ENCODE measurements at regions not wholly inside any gene's neighbourhood (a gene's known extent, or its start where the extent isn't known, plus 50 kb on each side); places are given as distances from the start of the nearest gene placed in this dataset.
"Not testable (repeated sequence)": the region's sequence is repeated elsewhere in the genome, so short reads cannot be mapped to it uniquely, and the experiment has no call there.

DNA sequence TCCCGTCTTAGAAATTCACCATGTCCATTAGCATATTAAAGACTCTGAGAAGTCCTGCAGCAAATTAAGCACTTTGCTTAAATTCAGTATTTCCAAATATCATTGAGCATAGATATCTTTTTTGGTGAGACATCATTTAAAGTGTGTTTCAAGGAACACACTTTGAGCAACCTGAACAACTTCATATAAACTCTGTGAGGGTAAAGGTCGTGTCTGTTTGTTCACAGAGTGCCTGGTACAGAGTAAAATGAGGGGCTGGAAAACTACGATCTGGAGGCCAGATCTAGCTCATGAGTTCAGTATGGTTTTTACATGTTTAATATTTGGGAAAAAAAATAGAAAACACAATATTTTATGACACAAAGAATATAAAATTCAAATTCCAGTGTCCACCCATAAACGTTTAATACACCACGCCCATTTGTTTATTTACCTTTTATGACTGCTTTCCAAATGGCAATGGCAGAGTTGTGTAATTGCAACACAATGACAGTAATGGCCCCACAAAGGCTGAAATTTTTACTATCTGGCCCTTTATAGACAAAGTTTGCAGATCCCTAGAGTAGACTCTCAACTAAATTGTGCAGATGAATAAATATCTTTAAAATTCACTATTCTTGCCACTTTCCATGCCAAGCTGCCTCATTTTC lies 67.4 kb downstream of the SNTN start:
- no peak overlapping the region for H3K27ac Mint-ChIP-seq
- H3F3A ChIP-seq (replicated peaks; ENCODE audit: low read depth): no peaks in the 10 kb centered on the region
- TF ChIP-seq POLR2AphosphoS5 (IDR thresholded peaks at IDR 0.05; ENCODE audit: low read depth) (no peak), EZH2phosphoT487 (IDR thresholded peaks at IDR 0.05; ENCODE audit: unreplicated experiment) (no peak), NANOG (IDR thresholded peaks at IDR 0.05; ENCODE audit: borderline replicate concordance) (no peak), EZH2 (IDR thresholded peaks at IDR 0.05; ENCODE audit: low read depth, unreplicated experiment) (no peak), JUNB (IDR thresholded peaks at IDR 0.05; ENCODE audit: unreplicated experiment) (no peak), CREB1 (CRISPR knock-in tag; IDR thresholded peaks at IDR 0.05; ENCODE audit: low read depth) (no peak)
- TF ChIP-seq, protein P1, sequence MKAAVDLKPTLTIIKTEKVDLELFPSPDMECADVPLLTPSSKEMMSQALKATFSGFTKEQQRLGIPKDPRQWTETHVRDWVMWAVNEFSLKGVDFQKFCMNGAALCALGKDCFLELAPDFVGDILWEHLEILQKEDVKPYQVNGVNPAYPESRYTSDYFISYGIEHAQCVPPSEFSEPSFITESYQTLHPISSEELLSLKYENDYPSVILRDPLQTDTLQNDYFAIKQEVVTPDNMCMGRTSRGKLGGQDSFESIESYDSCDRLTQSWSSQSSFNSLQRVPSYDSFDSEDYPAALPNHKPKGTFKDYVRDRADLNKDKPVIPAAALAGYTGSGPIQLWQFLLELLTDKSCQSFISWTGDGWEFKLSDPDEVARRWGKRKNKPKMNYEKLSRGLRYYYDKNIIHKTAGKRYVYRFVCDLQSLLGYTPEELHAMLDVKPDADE (IDR thresholded peaks at IDR 0.05): no peak
- TF ChIP-seq, protein P2, sequence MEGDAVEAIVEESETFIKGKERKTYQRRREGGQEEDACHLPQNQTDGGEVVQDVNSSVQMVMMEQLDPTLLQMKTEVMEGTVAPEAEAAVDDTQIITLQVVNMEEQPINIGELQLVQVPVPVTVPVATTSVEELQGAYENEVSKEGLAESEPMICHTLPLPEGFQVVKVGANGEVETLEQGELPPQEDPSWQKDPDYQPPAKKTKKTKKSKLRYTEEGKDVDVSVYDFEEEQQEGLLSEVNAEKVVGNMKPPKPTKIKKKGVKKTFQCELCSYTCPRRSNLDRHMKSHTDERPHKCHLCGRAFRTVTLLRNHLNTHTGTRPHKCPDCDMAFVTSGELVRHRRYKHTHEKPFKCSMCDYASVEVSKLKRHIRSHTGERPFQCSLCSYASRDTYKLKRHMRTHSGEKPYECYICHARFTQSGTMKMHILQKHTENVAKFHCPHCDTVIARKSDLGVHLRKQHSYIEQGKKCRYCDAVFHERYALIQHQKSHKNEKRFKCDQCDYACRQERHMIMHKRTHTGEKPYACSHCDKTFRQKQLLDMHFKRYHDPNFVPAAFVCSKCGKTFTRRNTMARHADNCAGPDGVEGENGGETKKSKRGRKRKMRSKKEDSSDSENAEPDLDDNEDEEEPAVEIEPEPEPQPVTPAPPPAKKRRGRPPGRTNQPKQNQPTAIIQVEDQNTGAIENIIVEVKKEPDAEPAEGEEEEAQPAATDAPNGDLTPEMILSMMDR (conservative IDR thresholded peaks at IDR 0.05; ENCODE audit: low read depth in 2 of 2): no peak
- TF ChIP-seq, protein P3, sequence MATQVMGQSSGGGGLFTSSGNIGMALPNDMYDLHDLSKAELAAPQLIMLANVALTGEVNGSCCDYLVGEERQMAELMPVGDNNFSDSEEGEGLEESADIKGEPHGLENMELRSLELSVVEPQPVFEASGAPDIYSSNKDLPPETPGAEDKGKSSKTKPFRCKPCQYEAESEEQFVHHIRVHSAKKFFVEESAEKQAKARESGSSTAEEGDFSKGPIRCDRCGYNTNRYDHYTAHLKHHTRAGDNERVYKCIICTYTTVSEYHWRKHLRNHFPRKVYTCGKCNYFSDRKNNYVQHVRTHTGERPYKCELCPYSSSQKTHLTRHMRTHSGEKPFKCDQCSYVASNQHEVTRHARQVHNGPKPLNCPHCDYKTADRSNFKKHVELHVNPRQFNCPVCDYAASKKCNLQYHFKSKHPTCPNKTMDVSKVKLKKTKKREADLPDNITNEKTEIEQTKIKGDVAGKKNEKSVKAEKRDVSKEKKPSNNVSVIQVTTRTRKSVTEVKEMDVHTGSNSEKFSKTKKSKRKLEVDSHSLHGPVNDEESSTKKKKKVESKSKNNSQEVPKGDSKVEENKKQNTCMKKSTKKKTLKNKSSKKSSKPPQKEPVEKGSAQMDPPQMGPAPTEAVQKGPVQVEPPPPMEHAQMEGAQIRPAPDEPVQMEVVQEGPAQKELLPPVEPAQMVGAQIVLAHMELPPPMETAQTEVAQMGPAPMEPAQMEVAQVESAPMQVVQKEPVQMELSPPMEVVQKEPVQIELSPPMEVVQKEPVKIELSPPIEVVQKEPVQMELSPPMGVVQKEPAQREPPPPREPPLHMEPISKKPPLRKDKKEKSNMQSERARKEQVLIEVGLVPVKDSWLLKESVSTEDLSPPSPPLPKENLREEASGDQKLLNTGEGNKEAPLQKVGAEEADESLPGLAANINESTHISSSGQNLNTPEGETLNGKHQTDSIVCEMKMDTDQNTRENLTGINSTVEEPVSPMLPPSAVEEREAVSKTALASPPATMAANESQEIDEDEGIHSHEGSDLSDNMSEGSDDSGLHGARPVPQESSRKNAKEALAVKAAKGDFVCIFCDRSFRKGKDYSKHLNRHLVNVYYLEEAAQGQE (IDR thresholded peaks at IDR 0.05; ENCODE audit: unreplicated experiment): no peak
- H3K27ac ChIP-seq (ENCODE audit: low read depth): no peak overlapping the region
- no peaks in the 10 kb centered on the region for H3K27me3 Mint-ChIP-seq (ENCODE audit: insufficient read depth, low read depth, poor library complexity)
- no peaks in the 10 kb centered on the region for H3K36me3 Mint-ChIP-seq (ENCODE audit: low read depth)
- H3K4me1 ChIP-seq (ENCODE audit: insufficient read depth): peaks cover 4% of the 10 kb centered on the region; the same call in 1 of the 2 replicates
- peaks cover 11% of the 10 kb centered on the region for H3K9me3 Mint-ChIP-seq
- no peaks in the 10 kb centered on the region for H4K20me1 ChIP-seq (replicated peaks; ENCODE audit: insufficient read depth)
- ATAC-seq (no peak), DNase-seq (ENCODE audit: low spot score) (no peak)
- H3K36me3 ChIP-seq (ENCODE audit: insufficient read depth): no peaks in the 10 kb centered on the region
- no peak overlapping the region for H3K4me2 ChIP-seq
- H3K4me1 Mint-ChIP-seq: peaks cover 9% of the 10 kb centered on the region; the same call in 2 of the 3 replicates
- no peaks in the 10 kb centered on the region for H3K79me2 ChIP-seq (replicated peaks; ENCODE audit: insufficient read depth)
- H3K4me3 Mint-ChIP-seq: no peak overlapping the region
- no peak overlapping the region for H3K4me3 ChIP-seq
- H3K9me2 ChIP-seq (ENCODE audit: insufficient read depth): peaks cover 16% of the 10 kb centered on the region
- H2AFZ ChIP-seq: no peak overlapping the region
- H3K27me3 ChIP-seq (ENCODE audit: insufficient read depth): no peaks in the 10 kb centered on the region

DNA sequence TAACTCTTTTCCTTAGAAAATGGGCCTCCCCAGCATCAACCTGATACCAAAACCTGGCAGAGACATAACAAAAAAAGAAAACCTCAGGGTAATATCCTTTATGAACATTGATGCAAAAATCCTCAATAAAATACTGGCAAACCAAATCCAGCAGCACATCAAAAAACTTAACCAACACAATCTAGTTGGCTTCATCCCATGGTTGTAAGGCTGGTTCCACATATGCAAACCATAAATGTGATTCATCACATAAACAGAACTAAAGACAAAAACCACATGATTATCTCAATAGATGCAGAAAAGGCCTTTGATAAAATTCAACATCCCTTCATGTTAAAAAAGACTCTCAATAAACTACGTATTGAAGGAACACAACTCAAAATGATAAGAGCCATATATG lies 68.5 kb downstream of the SNTN start:
- not testable (repeated sequence) for H3K36me3 Mint-ChIP-seq (ENCODE audit: low read depth); H4K20me1 ChIP-seq (replicated peaks; ENCODE audit: insufficient read depth); H3K27ac Mint-ChIP-seq; H3K27ac ChIP-seq (ENCODE audit: low read depth); H3F3A ChIP-seq (replicated peaks; ENCODE audit: low read depth); H3K4me3 ChIP-seq; H2AFZ ChIP-seq; H3K79me2 ChIP-seq (replicated peaks; ENCODE audit: insufficient read depth); H3K27me3 ChIP-seq (ENCODE audit: insufficient read depth); H3K4me3 Mint-ChIP-seq; H3K4me2 ChIP-seq; ATAC-seq; H3K27me3 Mint-ChIP-seq (ENCODE audit: insufficient read depth, low read depth, poor library complexity); H3K4me1 ChIP-seq (ENCODE audit: insufficient read depth); DNase-seq (ENCODE audit: low spot score); H3K36me3 ChIP-seq (ENCODE audit: insufficient read depth)
- peaks cover 16% of the 10 kb centered on the region for H3K4me1 Mint-ChIP-seq
- H3K9me2 ChIP-seq (ENCODE audit: insufficient read depth): peaks cover 16% of the 10 kb centered on the region
- peaks cover 11% of the 10 kb centered on the region for H3K9me3 Mint-ChIP-seq

All from GM23338 (cell line).